ENCODE measurements at regions not wholly inside any gene's neighbourhood (a gene's known extent, or its start where the extent isn't known, plus 50 kb on each side); places are given as distances from the start of the nearest gene placed in this dataset.

DNA sequence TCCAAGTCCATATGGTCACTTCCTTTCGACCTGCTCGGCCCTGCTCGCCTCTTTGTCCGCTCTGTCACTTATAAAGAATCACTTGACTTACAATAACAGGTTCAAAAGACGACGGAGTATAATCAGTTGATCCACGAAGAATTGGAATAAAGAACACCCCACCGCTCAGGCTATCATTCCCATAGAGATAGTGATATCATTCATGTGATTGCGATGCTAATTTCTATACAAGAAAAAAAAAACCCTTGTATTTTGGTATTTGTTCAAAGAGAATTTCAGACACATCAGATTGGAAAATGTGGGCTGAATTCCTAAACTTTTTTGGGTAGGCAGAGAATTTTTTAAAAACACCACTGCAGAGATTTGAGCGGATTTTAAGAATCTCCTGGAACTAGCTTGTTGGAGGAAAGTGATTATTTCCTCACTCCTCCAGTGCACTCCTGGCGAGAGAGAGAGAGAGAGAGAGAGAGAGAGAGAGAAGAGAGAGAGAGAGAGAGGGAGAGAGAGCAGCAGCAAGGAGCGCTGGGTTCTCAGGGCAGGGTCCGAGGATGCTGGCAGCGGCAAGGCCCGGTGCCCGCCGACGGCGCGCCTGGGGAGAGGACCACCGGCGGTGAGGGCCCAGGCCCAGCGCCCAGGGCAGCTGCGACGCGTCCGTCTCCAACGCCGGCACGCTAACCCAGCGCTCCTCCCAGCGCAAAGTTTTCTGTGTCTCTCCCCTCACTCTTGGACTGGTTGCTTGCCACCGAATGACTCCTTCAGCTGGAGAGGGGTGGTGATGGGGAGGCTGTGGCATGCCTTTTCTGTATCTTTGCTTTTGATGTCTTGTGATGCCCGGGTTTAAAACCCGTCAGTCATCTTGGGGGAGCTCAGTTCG is 149.0 kb upstream of the ZNF536 start:
- no peak for DNase-seq (ENCODE audit: missing footprints)
- ATAC-seq: no peak
- intact Hi-C loops (cut with DNase I): no loop called here

DNA sequence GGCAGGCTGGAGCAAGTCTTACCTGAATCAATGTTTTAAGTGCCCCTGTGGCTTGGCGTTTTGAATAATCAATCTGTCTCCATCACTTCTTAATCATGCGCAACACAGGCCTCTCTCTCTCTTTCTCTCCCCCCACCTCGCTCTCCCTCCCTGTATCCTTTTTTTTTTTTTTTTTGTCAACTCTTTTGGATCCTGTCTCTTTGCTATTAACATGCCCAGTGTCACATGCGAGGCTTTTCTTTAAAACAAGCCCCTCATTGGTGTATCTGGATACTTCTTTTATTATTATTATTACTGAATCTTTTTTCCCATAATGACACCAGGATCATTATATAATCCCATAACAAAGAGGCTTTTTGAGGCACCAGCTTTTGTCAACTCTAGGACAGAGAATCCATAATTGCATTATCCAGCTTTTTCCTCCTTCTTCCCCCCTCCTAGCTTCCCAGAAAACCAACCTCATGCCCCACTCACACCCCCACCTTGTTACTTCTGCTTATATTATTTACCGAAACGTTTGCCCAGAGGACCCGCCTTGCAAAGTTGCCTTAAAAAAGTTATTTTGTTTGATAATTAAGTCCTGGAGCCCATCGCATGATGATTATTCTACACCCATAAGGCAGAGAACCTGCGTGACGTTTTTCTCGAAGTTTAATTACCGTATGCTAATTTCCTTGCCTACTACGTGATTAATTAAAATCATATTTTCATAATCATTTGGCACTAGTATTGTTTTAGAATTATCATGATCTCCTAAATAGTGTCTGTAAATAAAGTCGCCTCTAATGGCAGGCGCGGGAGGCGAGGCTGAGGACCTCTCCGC is 148.1 kb upstream of the ZNF536 start:
- ATAC-seq: no peak
- intact Hi-C loops (cut with DNase I): no loop called here
- no peak for DNase-seq (ENCODE audit: missing footprints)

GRCh38 chr19:30224689-30225606 is 147.2 kb upstream of the ZNF536 start:
- intact Hi-C loops (cut with DNase I): no loop called here
- DNase-seq (ENCODE audit: missing footprints) (no peak), ATAC-seq (no peak)

DNA sequence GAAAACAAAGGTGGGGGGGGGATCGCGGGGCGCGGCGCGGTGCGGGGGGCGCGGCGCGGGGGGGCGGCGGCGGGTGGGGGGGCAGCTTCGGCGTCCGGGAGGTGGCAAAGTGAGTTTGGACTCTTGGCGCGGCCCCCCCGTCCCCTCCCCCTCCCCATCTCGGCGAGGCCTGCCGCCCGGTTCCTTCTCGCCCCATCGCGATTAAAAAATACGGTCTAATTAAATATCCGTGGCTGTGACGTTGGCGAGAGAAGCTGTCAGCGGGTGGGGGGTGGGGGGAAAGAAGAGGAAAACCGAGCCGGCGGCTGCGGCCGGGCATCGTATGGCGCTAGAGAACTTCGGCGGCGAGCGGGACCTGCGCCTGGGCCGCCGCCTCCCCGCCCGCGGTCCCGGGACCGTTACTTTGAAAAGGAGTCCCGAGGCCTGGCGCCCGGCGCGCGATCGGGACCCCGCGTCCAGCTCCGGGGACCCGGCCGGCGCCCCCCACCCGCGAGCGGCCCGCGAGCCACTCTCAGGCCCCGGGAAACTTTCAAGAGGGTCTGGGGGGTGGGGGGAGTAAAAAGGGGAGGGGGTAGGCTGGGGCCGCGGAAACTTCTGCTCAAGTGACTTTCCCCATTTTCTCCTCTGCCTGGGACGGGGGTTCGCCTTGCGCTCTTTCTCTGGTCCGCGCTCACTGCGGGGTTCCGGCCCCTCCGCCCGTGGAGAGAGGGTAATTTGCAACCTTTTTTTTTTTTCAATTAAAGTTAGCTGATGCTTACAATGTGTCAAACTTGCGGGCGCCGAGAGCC is 146.3 kb upstream of the ZNF536 start:
- no peak for DNase-seq (ENCODE audit: missing footprints)
- intact Hi-C loops (cut with DNase I): no loop called here
- no peak for ATAC-seq

DNA sequence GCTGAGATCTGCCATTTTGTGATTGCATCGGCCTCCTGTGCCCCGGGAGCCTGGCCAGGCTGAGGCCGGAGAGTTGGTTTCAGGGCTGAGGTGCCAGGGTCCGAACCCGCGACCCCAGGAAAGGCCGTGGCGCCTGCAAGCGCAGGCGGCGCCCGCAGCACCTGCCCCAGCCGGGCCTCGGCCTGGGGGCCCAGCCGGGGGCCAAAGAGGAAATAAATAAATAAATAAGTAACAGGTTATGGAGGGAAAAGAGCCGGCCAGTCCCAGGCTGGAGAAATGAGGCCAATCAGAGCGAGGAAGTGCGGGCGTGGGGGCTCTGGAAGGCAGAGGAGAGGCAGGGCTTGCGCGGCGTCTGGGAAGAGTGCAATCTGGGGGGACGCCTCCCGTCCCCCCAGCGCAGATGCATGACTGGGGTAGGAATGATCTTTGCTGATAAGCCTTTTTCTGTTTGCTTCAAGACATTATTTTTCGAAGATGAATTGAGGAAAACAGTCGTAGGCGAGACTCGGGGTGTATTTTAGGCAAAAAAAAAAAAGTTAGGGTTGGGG is 145.6 kb upstream of the ZNF536 start:
- DNase-seq (ENCODE audit: missing footprints): peak; percentile 70
- intact Hi-C loops (cut with DNase I): no loop called here
- no peak for ATAC-seq

DNA sequence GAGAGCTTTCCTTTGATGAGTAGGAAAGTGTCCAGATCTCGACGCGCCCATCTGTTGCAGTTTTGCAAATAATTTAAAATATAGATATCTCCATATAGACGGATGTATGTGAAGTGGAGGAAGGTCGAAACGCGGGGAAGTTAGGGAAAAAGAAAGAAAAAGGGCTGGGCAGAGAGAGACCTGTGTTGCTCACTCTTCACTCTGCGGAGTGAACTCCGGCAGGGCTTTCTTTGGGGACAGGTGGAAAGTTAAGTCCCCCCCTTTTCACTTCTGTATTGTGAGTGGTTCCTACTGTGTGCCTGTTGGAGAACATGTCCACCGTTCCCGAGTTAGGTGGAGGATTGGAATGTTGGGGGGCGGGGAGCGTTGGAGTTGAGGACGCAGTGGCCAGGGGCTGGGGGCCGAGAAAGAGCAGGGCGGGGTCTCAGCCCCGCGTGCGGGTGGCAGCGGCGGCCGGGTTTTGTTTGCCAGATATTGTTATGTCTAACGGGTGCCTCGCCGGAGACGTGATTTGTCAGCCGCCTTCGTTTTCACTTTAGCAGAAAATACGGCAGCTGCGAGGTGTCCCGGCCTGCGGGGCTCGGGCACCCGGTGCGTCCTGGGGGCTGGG is 145.1 kb upstream of the ZNF536 start:
- ATAC-seq (no peak), DNase-seq (ENCODE audit: missing footprints) (peak; percentile 30)
- intact Hi-C loops (cut with DNase I): no loop called here

GRCh38 chr19:30227661-30228112 is 144.5 kb upstream of the ZNF536 start:
- ATAC-seq (peak; percentile 90), DNase-seq (ENCODE audit: missing footprints) (peak; percentile 75)
- intact Hi-C loops (cut with DNase I): loop anchor here (2.0 kb wide), 2 partner anchors 179 to 423 kb away; no protein-coding TSS in a partner anchor

DNA sequence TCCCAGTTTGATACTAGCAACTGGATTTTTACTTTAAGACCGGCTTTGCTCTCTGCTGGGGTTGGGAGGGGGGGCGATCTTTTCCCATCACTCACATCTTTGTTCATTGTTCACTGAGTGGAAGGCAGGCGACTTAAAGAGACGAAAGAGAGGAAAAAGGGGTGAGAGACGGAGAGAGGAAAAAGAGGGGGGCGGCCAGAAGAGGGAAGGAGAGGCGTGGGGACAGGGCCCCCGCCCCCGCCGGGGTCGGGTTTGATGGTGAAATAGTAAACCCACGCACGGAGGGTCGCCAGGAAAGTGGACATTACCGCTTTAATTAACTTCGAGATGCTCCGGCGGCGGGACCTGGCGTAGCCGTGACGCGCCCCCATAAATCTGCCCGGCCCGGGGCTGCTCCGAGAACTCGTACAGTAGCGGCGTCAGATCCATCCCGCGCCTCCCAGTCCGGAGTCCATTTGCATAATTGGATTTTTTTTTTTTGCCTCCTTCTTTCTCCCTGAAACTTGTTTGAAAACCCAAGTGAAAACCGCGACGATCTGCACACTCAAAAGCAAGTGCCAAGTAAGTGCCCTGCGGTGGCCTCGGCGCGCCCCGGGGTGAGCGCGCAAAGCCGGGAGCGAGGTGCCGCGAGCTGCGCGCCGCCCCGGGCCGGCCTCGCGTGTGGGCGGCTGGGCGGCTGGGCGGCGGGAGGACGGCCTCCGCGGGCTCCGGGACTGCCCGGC is 143.9 kb upstream of the ZNF536 start:
- ATAC-seq (no peak), DNase-seq (ENCODE audit: missing footprints) (peak; percentile 41)
- intact Hi-C loops (cut with DNase I): loop anchor here (2.0 kb wide), 2 partner anchors 179 to 423 kb away; no protein-coding TSS in a partner anchor

DNA sequence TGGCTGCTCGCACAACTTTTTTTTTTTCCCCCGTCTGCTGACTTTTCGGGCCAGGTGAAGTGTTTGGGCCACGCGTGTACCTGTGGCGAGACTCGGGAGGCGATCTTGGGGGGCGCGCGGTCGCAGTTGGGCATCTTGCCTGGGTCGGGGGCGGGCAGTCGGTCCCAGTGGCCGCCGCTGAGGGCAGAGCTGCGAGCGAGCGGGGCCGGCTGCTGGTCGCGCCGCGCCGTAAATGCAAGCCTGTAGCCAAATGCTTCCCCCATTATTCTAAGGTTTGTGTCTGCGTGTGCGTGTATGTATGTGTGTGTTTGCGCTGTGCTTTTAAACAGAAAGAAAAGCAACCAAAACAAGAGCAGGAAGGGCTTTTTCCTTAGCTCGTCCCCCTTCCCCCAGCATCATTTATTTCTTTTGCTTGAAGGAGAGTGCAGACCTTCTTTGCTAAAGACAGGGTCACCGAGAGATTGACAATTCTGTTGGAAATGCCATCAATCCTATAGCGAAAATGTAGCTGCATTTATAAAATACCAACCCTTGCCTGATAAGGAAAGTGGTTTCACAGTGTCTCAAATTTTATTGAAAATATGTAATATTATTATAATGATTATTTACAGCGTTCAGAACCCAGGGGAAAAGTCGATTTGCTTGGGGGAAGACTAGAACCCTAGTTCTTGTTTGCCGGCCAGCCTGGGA is 143.2 kb upstream of the ZNF536 start:
- intact Hi-C loops (cut with DNase I): loop anchor here (2.0 kb wide), 2 partner anchors 178 to 422 kb away; no protein-coding TSS in a partner anchor
- ATAC-seq (no peak), DNase-seq (ENCODE audit: missing footprints) (no peak)

DNA sequence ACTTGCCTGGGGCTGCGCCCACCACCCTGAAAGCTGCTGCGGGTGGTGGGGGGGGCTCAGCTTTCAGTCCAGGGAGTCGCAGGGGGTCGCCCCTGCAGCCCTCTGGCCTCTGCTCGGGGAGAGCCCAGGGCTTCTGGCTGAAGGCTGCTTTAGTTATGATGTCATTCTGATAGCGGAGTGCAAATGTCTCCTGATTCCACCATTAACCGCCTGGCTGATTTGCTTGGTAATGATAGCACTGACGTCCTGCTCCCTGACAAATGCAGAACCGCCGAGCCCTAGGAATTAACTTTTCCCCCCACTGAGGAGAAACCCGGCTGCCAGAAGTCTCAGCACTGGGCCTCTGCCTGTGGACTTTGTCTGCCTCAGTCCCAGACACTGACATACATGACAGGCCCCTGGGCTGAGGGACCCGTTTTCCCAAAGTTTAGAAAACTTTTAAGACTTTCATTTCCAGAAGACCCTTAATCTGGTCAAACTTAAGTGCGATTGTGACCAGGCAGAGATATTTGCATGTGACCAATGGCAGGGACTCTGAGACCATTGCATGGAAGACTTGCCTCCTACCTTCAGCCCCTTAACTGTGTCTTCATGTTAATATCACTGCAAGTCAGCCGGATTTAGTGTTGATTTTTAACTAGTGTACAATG is 142.5 kb upstream of the ZNF536 start:
- ATAC-seq: no peak
- intact Hi-C loops (cut with DNase I): loop anchor here (2.0 kb wide), 2 partner anchors 177 to 421 kb away; no protein-coding TSS in a partner anchor
- peak; percentile 27 for DNase-seq (ENCODE audit: missing footprints)

DNA sequence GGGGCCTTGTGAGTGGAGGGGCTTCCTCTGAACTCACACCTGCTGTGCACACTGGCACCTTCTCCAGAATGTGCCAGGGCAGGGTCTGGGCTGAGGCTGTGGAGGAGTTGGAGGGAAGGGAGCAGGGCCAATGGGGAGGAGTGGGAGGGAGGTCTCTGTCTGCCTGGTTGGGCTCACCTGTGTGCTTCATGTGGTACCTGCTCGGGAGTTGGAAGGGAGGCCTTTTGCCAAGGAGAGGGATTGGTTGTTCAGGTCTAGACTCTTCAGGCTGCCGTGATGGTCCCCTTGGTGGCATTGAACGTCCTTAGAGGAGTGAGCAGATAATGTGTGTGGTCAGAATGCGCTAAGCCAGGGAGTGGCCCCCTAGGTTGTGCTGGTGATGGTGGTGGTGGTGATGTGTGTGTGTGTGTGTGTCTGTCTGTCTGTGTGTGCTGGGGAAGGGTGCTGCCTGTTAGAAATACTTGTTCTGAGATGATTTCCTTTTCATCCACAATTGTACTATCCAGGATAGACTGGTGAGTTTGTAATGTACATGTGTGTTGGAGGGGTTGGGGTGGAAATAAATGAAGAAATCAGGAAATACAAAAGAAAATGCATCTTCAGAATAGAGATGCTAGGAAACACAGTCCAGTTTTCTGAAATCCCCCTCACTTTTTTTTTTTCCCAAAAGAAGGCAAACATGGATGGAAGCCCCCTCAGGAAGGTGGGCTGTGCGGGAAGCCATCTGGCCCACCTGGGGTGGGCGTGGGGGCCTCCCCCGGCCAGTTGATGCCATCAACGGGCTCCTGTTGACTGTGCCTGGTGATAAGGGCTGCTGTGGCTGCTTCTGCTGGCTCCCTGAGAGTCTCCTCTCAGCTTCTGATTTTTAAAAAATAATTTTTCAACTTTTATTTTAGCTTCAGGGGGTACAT is 140.5 kb upstream of the ZNF536 start:
- DNase-seq (ENCODE audit: missing footprints) (no peak), ATAC-seq (no peak)
- intact Hi-C loops (cut with DNase I): no loop called here

GRCh38 chr19:30233375-30233774 is 138.8 kb upstream of the ZNF536 start:
- ATAC-seq (no peak), DNase-seq (ENCODE audit: missing footprints) (no peak)
- intact Hi-C loops (cut with DNase I): no loop called here

DNA sequence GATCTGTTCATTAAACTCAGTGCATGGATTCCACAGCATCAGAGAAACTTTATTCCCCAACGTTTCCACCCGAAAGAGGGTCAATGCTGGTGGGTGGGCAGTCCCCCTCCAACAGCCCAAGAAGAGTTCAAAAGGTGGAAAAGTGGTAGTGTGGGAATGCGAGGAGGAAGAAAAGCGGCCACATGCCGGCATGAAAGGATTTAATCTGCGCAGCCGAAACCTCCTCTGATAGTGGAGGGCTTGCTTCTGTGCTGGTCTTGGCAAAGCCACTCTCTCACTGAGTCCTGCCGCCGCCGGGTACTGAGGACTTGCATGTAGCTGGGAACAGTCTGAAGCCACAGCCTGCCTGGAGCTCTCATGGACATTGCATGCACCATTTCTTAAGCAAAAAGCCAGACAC is 136.2 kb upstream of the ZNF536 start:
- ATAC-seq: no peak
- intact Hi-C loops (cut with DNase I): no loop called here
- DNase-seq (ENCODE audit: missing footprints): no peak

DNA sequence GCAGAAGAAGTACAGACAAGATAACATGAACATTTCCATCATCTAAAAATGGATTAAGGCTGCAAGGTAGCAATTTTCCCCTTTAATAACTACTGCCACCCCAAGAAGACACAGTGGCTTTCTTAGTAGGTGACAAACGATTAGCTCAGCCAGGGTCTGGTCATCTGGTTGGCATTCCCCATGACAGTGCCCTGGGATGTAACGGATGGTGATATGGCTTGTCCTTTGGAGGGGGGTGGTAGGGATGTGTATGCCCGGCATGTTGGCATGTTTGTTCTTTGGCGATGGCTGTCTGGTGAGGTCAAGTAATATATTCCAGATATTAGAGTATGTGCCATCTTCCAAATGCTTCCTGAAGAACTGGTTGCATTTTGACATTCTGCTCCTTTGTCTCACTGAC is 135.6 kb upstream of the ZNF536 start:
- ATAC-seq (no peak), DNase-seq (ENCODE audit: missing footprints) (no peak)
- intact Hi-C loops (cut with DNase I): no loop called here

DNA sequence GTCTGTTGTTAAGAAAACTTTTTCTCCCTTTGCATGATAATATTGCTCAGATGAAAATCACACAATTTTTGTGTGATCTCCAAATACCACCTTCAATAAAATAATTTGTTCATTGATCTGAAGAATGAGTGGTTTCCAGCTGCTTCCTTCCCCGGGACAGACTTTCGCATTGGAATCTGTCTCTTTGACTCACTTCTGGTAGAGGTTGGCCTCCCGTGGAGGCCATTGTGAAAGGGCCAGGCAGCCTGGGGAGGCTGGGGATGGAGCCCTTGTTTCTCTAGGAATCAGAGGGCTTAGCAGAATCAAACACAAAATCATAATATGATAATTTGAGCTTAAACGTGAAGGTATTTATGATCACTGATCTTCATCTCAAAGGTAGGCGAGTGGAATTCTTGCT is 135.0 kb upstream of the ZNF536 start:
- ATAC-seq (no peak), DNase-seq (ENCODE audit: missing footprints) (no peak)
- intact Hi-C loops (cut with DNase I): no loop called here

Data from Right ventricle myocardium inferior (tissue), 1 donor.